ENCODE measurements at regions not wholly inside any gene's neighbourhood (a gene's known extent, or its start where the extent isn't known, plus 50 kb on each side); places are given as distances from the start of the nearest gene placed in this dataset.

- no peaks in the 10 kb centered on the region for H3K79me2 ChIP-seq (ENCODE audit: insufficient read depth, low read length)
- no peak overlapping the region for H3K27ac ChIP-seq (ENCODE audit: insufficient read length, low read depth, low read length)
- H3K27me3 ChIP-seq (ENCODE audit: insufficient read depth, low read length): no peaks in the 10 kb centered on the region
- H2AK5ac ChIP-seq (ENCODE audit: insufficient read length, low read length): no peak overlapping the region
- peaks cover 4% of the 10 kb centered on the region for H3K4me1 ChIP-seq (ENCODE audit: insufficient read depth, low read length)
- no peaks in the 10 kb centered on the region for H3K23me2 ChIP-seq (ENCODE audit: insufficient read length, low read depth, low read length, poor library complexity, severe bottlenecking)
- H2BK12ac ChIP-seq (ENCODE audit: insufficient read length, low read depth, low read length): no peak overlapping the region
- H4K20me1 ChIP-seq (ENCODE audit: control insufficient read depth, insufficient read depth, insufficient read length): no peaks in the 10 kb centered on the region
- no peaks in the 10 kb centered on the region for H3K9me3 Mint-ChIP-seq
- no peaks in the 10 kb centered on the region for H3K9me3 ChIP-seq (ENCODE audit: control insufficient read depth, low read depth, low read length)
- H3K9ac ChIP-seq (ENCODE audit: extremely low read depth, insufficient read length, low read length): no peak overlapping the region
- H3K18ac ChIP-seq (ENCODE audit: insufficient read length, low read depth, low read length): no peak overlapping the region
- H2BK20ac ChIP-seq (ENCODE audit: low read depth, low read length, poor library complexity, severe bottlenecking): no peak overlapping the region
- no peak for TF ChIP-seq CTCF (conservative IDR thresholded peaks at IDR 0.05)
- peaks cover 0 to 2% (median 0%) of the 10 kb centered on the region in 3 experiments; a peak in 2 of 7 replicates for H3K36me3 Mint-ChIP-seq (ENCODE audit: insufficient read depth in 1 of 3, low read depth in 3 of 3)
- H3K4me2 ChIP-seq (ENCODE audit: insufficient read depth, insufficient read length, low read length): no peak overlapping the region
- H3K79me1 ChIP-seq (ENCODE audit: insufficient read depth, low read depth, low read length, poor library complexity, severe bottlenecking): no peaks in the 10 kb centered on the region
- H3K14ac ChIP-seq (ENCODE audit: insufficient read depth, low read length): no peak overlapping the region
- H2AFZ ChIP-seq (ENCODE audit: low read length): no peak overlapping the region
- H4K8ac ChIP-seq (replicated peaks; ENCODE audit: insufficient read length, low read depth, low read length): no peak overlapping the region
- no peaks in the 10 kb centered on the region for H3K27me3 Mint-ChIP-seq (ENCODE audit: low read depth)
- no peak overlapping the region for H3K27ac Mint-ChIP-seq
- no peak overlapping the region for H4K5ac ChIP-seq (ENCODE audit: insufficient read length, low read depth, low read length)
- H2BK5ac ChIP-seq (ENCODE audit: insufficient read length, low read length): no peak overlapping the region
- H3K4me3 Mint-ChIP-seq: no peak overlapping the region
- no peak for DNase-seq
- no peak overlapping the region for H4K91ac ChIP-seq (ENCODE audit: insufficient read length, low read depth, low read length)
- H3T11ph ChIP-seq (ENCODE audit: low read length): no peak overlapping the region
- no peak overlapping the region for H3K4ac ChIP-seq (ENCODE audit: low read depth, low read length)
- H3K23ac ChIP-seq (ENCODE audit: insufficient read length, low read depth, low read length): no peak overlapping the region
- H2BK120ac ChIP-seq (ENCODE audit: low read depth, low read length, poor library complexity, severe bottlenecking): no peak overlapping the region
- no peak overlapping the region for H2BK15ac ChIP-seq (ENCODE audit: low read depth, low read length)
- H3K56ac ChIP-seq (ENCODE audit: insufficient read length, low read depth, low read length): no peak overlapping the region
- H3K4me1 Mint-ChIP-seq: peaks cover 7 to 9% of the 10 kb centered on the region in 2 experiments; a peak in 2 of 4 replicates
Measured at GRCh38 chr20:6305536-6305935, 182.7 kb upstream of the FERMT1 start.

Data from H9 (cell line).